PC-9 (cell line): ENCODE measurements at regions not wholly inside any gene's neighbourhood (a gene's known extent, or its start where the extent isn't known, plus 50 kb on each side); places are given as distances from the start of the nearest gene placed in this dataset.
A peak's percentile ranks its signal among the peaks of the same experiment; 100 is the strongest.

ENCODE experiments used
- CTCF ChIP-seq: fragments of 200-600 bp; sonication (generic); conservative IDR thresholded peaks from 2 replicates; pipeline ENCODE4 v1.6.1; 2017; ENCODE audit warnings: mixed run types, antibody characterized with exemption, mild to moderate bottlenecking, moderate library complexity
- EZH2 ChIP-seq: fragments of 200-600 bp; sonication (generic); IDR thresholded peaks from 2 replicates; pipeline ENCODE4 v1.8.0; 2017; ENCODE audit warnings: antibody characterized with exemption, low read depth

- TF ChIP-seq EZH2 = no peak
- TF ChIP-seq CTCF = peak; percentile 84
These were observed 68.4 kb downstream of the IGLL5 start for GRCh38 chr22:22955866-22956535.
